ENCODE measurements at regions not wholly inside any gene's neighbourhood (a gene's known extent, or its start where the extent isn't known, plus 50 kb on each side); places are given as distances from the start of the nearest gene placed in this dataset.

- TF ChIP-seq CTCF (IDR thresholded peaks at IDR 0.05) (no peak), POLR2A (IDR thresholded peaks at IDR 0.05) (no peak)
Measured at GRCh38 chrX:143121477-143121876, 95.7 kb downstream of the SPANXN4 start.
